Liver (tissue), 8 donors: ENCODE measurements at regions not wholly inside any gene's neighbourhood (a gene's known extent, or its start where the extent isn't known, plus 50 kb on each side); places are given as distances from the start of the nearest gene placed in this dataset.

Experiments
- DNase-seq: peaks from one replicate; pipeline ENCODE4 v3.0.0-alpha.2; 2017; ENCODE audit warnings: low spot score
- H3K27ac ChIP-seq, 2 donors: one replicate each; pipeline ENCODE4 v1.7.0; 2013; ENCODE audit warnings: inconsistent platforms in 2 of 2, low read length in 2 of 2, control low read depth in 1 of 2, low read depth in 1 of 2, mild to moderate bottlenecking in 1 of 2
- H3K27me3 ChIP-seq, 4 donors: one replicate each; pipeline versions ENCODE4 v1.6.1 to v1.7.0; 2013; ENCODE audit warnings: low read length in 3 of 4, inconsistent platforms in 1 of 4, mild to moderate bottlenecking in 1 of 4, moderate library complexity in 1 of 4; ENCODE audit not compliant: control insufficient read depth in 4 of 4, insufficient read depth in 4 of 4
- H3K36me3 ChIP-seq, 4 donors: one replicate each; pipeline versions ENCODE4 v1.6.1 to v1.7.0; 2013; ENCODE audit warnings: low read length in 3 of 4, mild to moderate bottlenecking in 3 of 4, low read depth in 1 of 4, moderate library complexity in 1 of 4; ENCODE audit not compliant: control insufficient read depth in 4 of 4, insufficient read depth in 3 of 4
- H3K4me1 ChIP-seq, 4 donors: one replicate each; pipeline versions ENCODE4 v1.6.1 to v1.7.0; 2013; ENCODE audit warnings: low read length in 3 of 4, mild to moderate bottlenecking in 3 of 4, moderate library complexity in 1 of 4; ENCODE audit not compliant: control insufficient read depth in 4 of 4, insufficient read depth in 4 of 4
- H3K4me3 ChIP-seq, 3 donors: one replicate each; pipeline versions ENCODE4 v1.6.1 to v1.7.0; 2013; ENCODE audit warnings: low read length in 3 of 3, control low read depth in 1 of 3, low read depth in 1 of 3, mild to moderate bottlenecking in 1 of 3
- H3K9ac ChIP-seq, 2 donors: one replicate each; pipeline ENCODE4 v1.7.0; 2013; ENCODE audit warnings: low read length in 2 of 2, mild to moderate bottlenecking in 2 of 2, moderate library complexity in 2 of 2, control low read depth in 1 of 2, low read depth in 1 of 2
- H3K9me3 ChIP-seq, 4 donors: one replicate each; pipeline versions ENCODE4 v1.6.1 to v1.7.0; 2013; ENCODE audit warnings: low read length in 3 of 4; ENCODE audit not compliant: control insufficient read depth in 4 of 4
- EGR1 ChIP-seq, 2 donors: IDR thresholded peaks; 2 replicates each; pipeline ENCODE4 v1.6.1; 2016 to 2018; ENCODE audit warnings: antibody characterized with exemption in 2 of 2, low read depth in 2 of 2
- FOXA2 ChIP-seq: IDR thresholded peaks from 2 replicates; pipeline ENCODE4 v1.6.1; 2016; ENCODE audit warnings: antibody characterized with exemption
- HNF4A ChIP-seq, 2 donors: conservative IDR thresholded peaks; 2 replicates each; pipeline ENCODE4 v1.6.1; 2016; ENCODE audit warnings: antibody characterized with exemption in 2 of 2, mild to moderate bottlenecking in 2 of 2
- HNF4G ChIP-seq: IDR thresholded peaks from 2 replicates; pipeline ENCODE4 v1.6.1; 2016; ENCODE audit warnings: antibody characterized with exemption
- JUND ChIP-seq, 2 donors: IDR thresholded peaks; 2 replicates each; pipeline ENCODE4 v1.6.1; 2016; ENCODE audit warnings: antibody characterized with exemption in 2 of 2
- NR2F2 ChIP-seq: IDR thresholded peaks from 2 replicates; pipeline ENCODE4 v1.6.1; 2016; ENCODE audit warnings: antibody characterized with exemption
- RAD21 ChIP-seq, 2 donors: IDR thresholded peaks; 2 replicates each; pipeline ENCODE4 v1.6.1; 2016; ENCODE audit warnings: antibody characterized with exemption in 2 of 2, mild to moderate bottlenecking in 2 of 2
- RXRA ChIP-seq, 2 donors: IDR thresholded peaks; 2 replicates each; pipeline ENCODE4 v1.6.1; 2017 to 2018; ENCODE audit warnings: antibody characterized with exemption in 2 of 2, mild to moderate bottlenecking in 1 of 2
- SP1 ChIP-seq: IDR thresholded peaks from 2 replicates; pipeline ENCODE4 v1.6.1; 2018; ENCODE audit warnings: antibody characterized with exemption, mild to moderate bottlenecking
- TAF1 ChIP-seq: conservative IDR thresholded peaks from 2 replicates; pipeline ENCODE4 v1.6.1; 2016; ENCODE audit warnings: antibody characterized with exemption, mild to moderate bottlenecking
- WGBS: extraction: QIAGEN DNeasy Blood & Tissue Kit; methylation state at CpG from one replicate; pipeline ENCODE4 v1.1.7; 2013; 5-methylcytosine and 5-hydroxymethylcytosine counted together
- TF ChIP-seq, protein P1 (sequence below): fragments of 150-350 bp; IDR thresholded peaks from 2 replicates; pipeline ENCODE4 v1.5.1; 2017; ENCODE audit warnings: improper control_type of control experiment, low read depth, low read length; ENCODE audit not compliant: missing input control
- TF ChIP-seq, protein P2 (sequence below): IDR thresholded peaks from 2 replicates; pipeline ENCODE4 v1.6.1; 2016; ENCODE audit warnings: antibody characterized with exemption
- TF ChIP-seq, protein P3 (sequence below): IDR thresholded peaks from 2 replicates; pipeline ENCODE4 v1.6.1; 2016; ENCODE audit warnings: antibody characterized with exemption
- donor health status: healthy.
- donor health status: healthy.
- donor health status: healthy.
- donor health status: healthy.
- donor health status: healthy.

GRCh38 chr20:11738852-11739251 lies 178.8 kb upstream of the BTBD3 start (continued):
- no peak for TF ChIP-seq RXRA (IDR thresholded peaks at IDR 0.05)

GRCh38 chr20:11740975-11741374 lies 176.7 kb upstream of the BTBD3 start:
- DNase-seq: no peak
- Histone ChIP-seq H3K36me3 (no peaks in the 10 kb centered on the region), H3K4me3 (no peak overlapping the region), H3K9ac (no peak overlapping the region), H3K4me1 (no peaks in the 10 kb centered on the region), H3K27me3 (no peaks in the 10 kb centered on the region), H3K9me3 (no peaks in the 10 kb centered on the region), H3K27ac (no peak overlapping the region)
- TF ChIP-seq HNF4A (conservative IDR thresholded peaks at IDR 0.05) (no peak), HNF4G (no peak), SP1 (no peak), RAD21 (IDR thresholded peaks at IDR 0.05) (no peak), NR2F2 (no peak), FOXA2 (no peak), JUND (IDR thresholded peaks at IDR 0.05) (no peak), EGR1 (IDR thresholded peaks at IDR 0.05; ENCODE audit: low read depth in 2 of 2) (no peak)
- TF ChIP-seq, protein P1, sequence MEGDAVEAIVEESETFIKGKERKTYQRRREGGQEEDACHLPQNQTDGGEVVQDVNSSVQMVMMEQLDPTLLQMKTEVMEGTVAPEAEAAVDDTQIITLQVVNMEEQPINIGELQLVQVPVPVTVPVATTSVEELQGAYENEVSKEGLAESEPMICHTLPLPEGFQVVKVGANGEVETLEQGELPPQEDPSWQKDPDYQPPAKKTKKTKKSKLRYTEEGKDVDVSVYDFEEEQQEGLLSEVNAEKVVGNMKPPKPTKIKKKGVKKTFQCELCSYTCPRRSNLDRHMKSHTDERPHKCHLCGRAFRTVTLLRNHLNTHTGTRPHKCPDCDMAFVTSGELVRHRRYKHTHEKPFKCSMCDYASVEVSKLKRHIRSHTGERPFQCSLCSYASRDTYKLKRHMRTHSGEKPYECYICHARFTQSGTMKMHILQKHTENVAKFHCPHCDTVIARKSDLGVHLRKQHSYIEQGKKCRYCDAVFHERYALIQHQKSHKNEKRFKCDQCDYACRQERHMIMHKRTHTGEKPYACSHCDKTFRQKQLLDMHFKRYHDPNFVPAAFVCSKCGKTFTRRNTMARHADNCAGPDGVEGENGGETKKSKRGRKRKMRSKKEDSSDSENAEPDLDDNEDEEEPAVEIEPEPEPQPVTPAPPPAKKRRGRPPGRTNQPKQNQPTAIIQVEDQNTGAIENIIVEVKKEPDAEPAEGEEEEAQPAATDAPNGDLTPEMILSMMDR: no peak
- 60% methylated on average over 2 of the region's 2 CpGs for WGBS

- Histone ChIP-seq H3K27me3 (peaks cover 0 to 4% (median 0%) of the 10 kb centered on the region in 4 donors), H3K27ac (no peak overlapping the region), H3K9me3 (no peaks in the 10 kb centered on the region), H3K36me3 (no peaks in the 10 kb centered on the region), H3K4me1 (no peaks in the 10 kb centered on the region), H3K9ac (no peak overlapping the region), H3K4me3 (no peak overlapping the region)
- TF ChIP-seq RAD21 (IDR thresholded peaks at IDR 0.05): no peak
- TF ChIP-seq HNF4G: no peak
- TF ChIP-seq SP1: no peak
- no peak for TF ChIP-seq NR2F2
- TF ChIP-seq, protein P1: no peak
- TF ChIP-seq, protein P2, sequence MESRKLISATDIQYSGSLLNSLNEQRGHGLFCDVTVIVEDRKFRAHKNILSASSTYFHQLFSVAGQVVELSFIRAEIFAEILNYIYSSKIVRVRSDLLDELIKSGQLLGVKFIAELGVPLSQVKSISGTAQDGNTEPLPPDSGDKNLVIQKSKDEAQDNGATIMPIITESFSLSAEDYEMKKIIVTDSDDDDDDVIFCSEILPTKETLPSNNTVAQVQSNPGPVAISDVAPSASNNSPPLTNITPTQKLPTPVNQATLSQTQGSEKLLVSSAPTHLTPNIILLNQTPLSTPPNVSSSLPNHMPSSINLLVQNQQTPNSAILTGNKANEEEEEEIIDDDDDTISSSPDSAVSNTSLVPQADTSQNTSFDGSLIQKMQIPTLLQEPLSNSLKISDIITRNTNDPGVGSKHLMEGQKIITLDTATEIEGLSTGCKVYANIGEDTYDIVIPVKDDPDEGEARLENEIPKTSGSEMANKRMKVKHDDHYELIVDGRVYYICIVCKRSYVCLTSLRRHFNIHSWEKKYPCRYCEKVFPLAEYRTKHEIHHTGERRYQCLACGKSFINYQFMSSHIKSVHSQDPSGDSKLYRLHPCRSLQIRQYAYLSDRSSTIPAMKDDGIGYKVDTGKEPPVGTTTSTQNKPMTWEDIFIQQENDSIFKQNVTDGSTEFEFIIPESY: no peak
- no peak for TF ChIP-seq TAF1
- TF ChIP-seq, protein P3, sequence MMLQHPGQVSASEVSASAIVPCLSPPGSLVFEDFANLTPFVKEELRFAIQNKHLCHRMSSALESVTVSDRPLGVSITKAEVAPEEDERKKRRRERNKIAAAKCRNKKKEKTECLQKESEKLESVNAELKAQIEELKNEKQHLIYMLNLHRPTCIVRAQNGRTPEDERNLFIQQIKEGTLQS: no peak
- no peak for DNase-seq
- 88% methylated on average over 1 of the region's 1 CpG for WGBS
These were observed 172.5 kb upstream of the BTBD3 start for GRCh38 chr20:11745145-11745544.
